H9 (cell line): ENCODE measurements at regions not wholly inside any gene's neighbourhood (a gene's known extent, or its start where the extent isn't known, plus 50 kb on each side); places are given as distances from the start of the nearest gene placed in this dataset.

ENCODE experiments used
- DNase-seq: peaks from one replicate; pipeline ENCODE4 v3.0.0-alpha.2; 2017
- H2AFZ ChIP-seq: one replicate; pipeline ENCODE4 v1.6.1; 2013; ENCODE audit warnings: mild to moderate bottlenecking, low read length, control low read depth, moderate library complexity
- H2AK5ac ChIP-seq: 2 replicates; pipeline ENCODE4 v1.6.1; 2013; ENCODE audit warnings: low read length, control low read depth, mixed read lengths; ENCODE audit not compliant: insufficient read length
- H2BK120ac ChIP-seq: one replicate; pipeline ENCODE4 v1.6.1; 2013; ENCODE audit warnings: low read depth, mild to moderate bottlenecking, low read length, control low read depth, inconsistent platforms; ENCODE audit not compliant: poor library complexity, severe bottlenecking
- H2BK12ac ChIP-seq: 2 replicates; pipeline ENCODE4 v1.6.1; 2013; ENCODE audit warnings: low read length, control low read depth, mixed read lengths, low read depth; ENCODE audit not compliant: insufficient read length
- H2BK15ac ChIP-seq: 2 replicates; pipeline ENCODE4 v1.6.1; 2013; ENCODE audit warnings: low read depth, low read length, control low read depth
- H2BK20ac ChIP-seq: one replicate; pipeline ENCODE4 v1.6.1; 2013; ENCODE audit warnings: low read depth, mild to moderate bottlenecking, low read length, control low read depth, inconsistent platforms; ENCODE audit not compliant: poor library complexity, severe bottlenecking
- H2BK5ac ChIP-seq: 2 replicates; pipeline ENCODE4 v1.6.1; 2013; ENCODE audit warnings: low read length, control low read depth, mixed read lengths; ENCODE audit not compliant: insufficient read length
- H3K14ac ChIP-seq: 2 replicates; pipeline ENCODE4 v1.6.1; 2013; ENCODE audit warnings: low read length, control low read depth; ENCODE audit not compliant: insufficient read depth
- H3K18ac ChIP-seq: 2 replicates; pipeline ENCODE4 v1.6.1; 2013; ENCODE audit warnings: low read depth, mild to moderate bottlenecking, mixed read lengths, low read length, control low read depth; ENCODE audit not compliant: insufficient read length
- H3K23ac ChIP-seq: 2 replicates; pipeline ENCODE4 v1.6.1; 2013; ENCODE audit warnings: low read length, control low read depth, mixed read lengths, low read depth; ENCODE audit not compliant: insufficient read length
- H3K23me2 ChIP-seq: 2 replicates; pipeline ENCODE4 v1.6.1; 2013; ENCODE audit warnings: low read depth, mild to moderate bottlenecking, mixed read lengths, low read length, control low read depth; ENCODE audit not compliant: insufficient read length, poor library complexity, severe bottlenecking
- H3K27ac ChIP-seq: 2 replicates; pipeline ENCODE4 v1.5.1; 2013; ENCODE audit warnings: low read length, control low read depth, mixed read lengths, low read depth; ENCODE audit not compliant: insufficient read length
- H3K27me3 ChIP-seq: 2 replicates; pipeline ENCODE4 v1.6.1; 2013; ENCODE audit warnings: low read length, control low read depth, inconsistent platforms; ENCODE audit not compliant: insufficient read depth
- H3K4ac ChIP-seq: 2 replicates; pipeline ENCODE4 v1.6.1; 2013; ENCODE audit warnings: low read depth, mild to moderate bottlenecking, control low read depth, inconsistent platforms, low read length, moderate library complexity
- H3K4me1 ChIP-seq: 2 replicates; pipeline ENCODE4 v1.6.1; 2013; ENCODE audit warnings: low read length, control low read depth, inconsistent platforms; ENCODE audit not compliant: insufficient read depth
- H3K4me2 ChIP-seq: 2 replicates; pipeline ENCODE4 v1.6.1; 2013; ENCODE audit warnings: low read length, control low read depth, mixed read lengths; ENCODE audit not compliant: insufficient read length, insufficient read depth
- H3K56ac ChIP-seq: 2 replicates; pipeline ENCODE4 v1.6.1; 2013; ENCODE audit warnings: low read depth, mild to moderate bottlenecking, mixed read lengths, low read length, control low read depth; ENCODE audit not compliant: insufficient read length
- H3K79me1 ChIP-seq: 2 replicates; pipeline ENCODE4 v1.6.1; 2013; ENCODE audit warnings: low read depth, mild to moderate bottlenecking, moderate library complexity, low read length, control low read depth, inconsistent platforms; ENCODE audit not compliant: insufficient read depth, poor library complexity, severe bottlenecking
- H3K79me2 ChIP-seq: 2 replicates; pipeline ENCODE4 v1.6.1; 2013; ENCODE audit warnings: low read length, control low read depth, inconsistent platforms; ENCODE audit not compliant: insufficient read depth
- H3K9ac ChIP-seq: 2 replicates; pipeline ENCODE4 v1.6.1; 2013; ENCODE audit warnings: low read length, control low read depth, mixed read lengths; ENCODE audit not compliant: insufficient read length; ENCODE audit errors: extremely low read depth
- H3K9me3 ChIP-seq: one replicate; pipeline ENCODE4 v1.6.1; 2013; ENCODE audit warnings: low read depth, low read length, inconsistent platforms; ENCODE audit not compliant: control insufficient read depth
- H3T11ph ChIP-seq: one replicate; pipeline ENCODE4 v1.6.1; 2013; ENCODE audit warnings: mild to moderate bottlenecking, low read length, control low read depth, inconsistent platforms
- H4K20me1 ChIP-seq: one replicate; pipeline ENCODE4 v1.6.1; 2013; ENCODE audit not compliant: control insufficient read depth, insufficient read length, insufficient read depth
- H4K5ac ChIP-seq: 2 replicates; pipeline ENCODE4 v1.6.1; 2013; ENCODE audit warnings: low read depth, mild to moderate bottlenecking, mixed read lengths, low read length, control low read depth; ENCODE audit not compliant: insufficient read length
- H4K8ac ChIP-seq: replicated peaks from 2 replicates; pipeline ENCODE4 v1.6.1; 2013; ENCODE audit warnings: low read length, control low read depth, mixed read lengths, low read depth; ENCODE audit not compliant: insufficient read length
- H4K91ac ChIP-seq: 2 replicates; pipeline ENCODE4 v1.6.1; 2013; ENCODE audit warnings: low read depth, mild to moderate bottlenecking, moderate library complexity, mixed read lengths, low read length, control low read depth; ENCODE audit not compliant: insufficient read length
- H3K27ac Mint-ChIP-seq, 3 experiments: 2 replicates in 2 of 3; 3 replicates in 1 of 3; pipeline ENCODE4 v1.8.0; 2020 to 2021; ENCODE audit warnings: mixed read lengths in 3 of 3, mild to moderate bottlenecking in 1 of 3, moderate library complexity in 1 of 3
- H3K27me3 Mint-ChIP-seq: 2 replicates; pipeline ENCODE4 v1.8.0; 2021; ENCODE audit warnings: low read depth, mild to moderate bottlenecking, moderate library complexity, mixed read lengths
- H3K36me3 Mint-ChIP-seq, 3 experiments: 2 replicates in 2 of 3; 3 replicates in 1 of 3; pipeline ENCODE4 v1.8.0; 2020 to 2021; ENCODE audit warnings: low read depth in 3 of 3, mixed read lengths in 3 of 3; ENCODE audit not compliant: insufficient read depth in 1 of 3
- H3K4me1 Mint-ChIP-seq, 2 experiments: 2 replicates each; pipeline ENCODE4 v1.8.0; 2020; ENCODE audit warnings: mixed read lengths in 2 of 2
- H3K4me3 Mint-ChIP-seq, 2 experiments: 2 replicates in 1 of 2; 3 replicates in 1 of 2; pipeline ENCODE4 v1.8.0; 2020 to 2021; ENCODE audit warnings: mild to moderate bottlenecking in 2 of 2, mixed read lengths in 2 of 2, moderate library complexity in 1 of 2
- H3K9me3 Mint-ChIP-seq, 2 experiments: 2 replicates in 1 of 2; 3 replicates in 1 of 2; pipeline ENCODE4 v1.8.0; 2020; ENCODE audit warnings: mild to moderate bottlenecking in 2 of 2, mixed read lengths in 2 of 2, moderate library complexity in 1 of 2
- CTCF ChIP-seq: fragments of 200-600 bp; sonication (generic); conservative IDR thresholded peaks from 3 replicates; pipeline ENCODE4 v1.8.0; 2021; ENCODE audit warnings: antibody characterized with exemption, mild to moderate bottlenecking
- WGBS: extraction: QIAGEN DNeasy Blood & Tissue Kit; methylation state at CpG from one replicate; pipeline ENCODE4 v1.1.7; 2013; ENCODE audit warnings: missing lambda C conversion rate, low lambda C conversion rate, mixed read lengths; ENCODE audit not compliant: insufficient read length; ENCODE audit errors: extremely low coverage; 5-methylcytosine and 5-hydroxymethylcytosine counted together

- no peaks in the 10 kb centered on the region for H3K9me3 ChIP-seq
- H3K4me1 Mint-ChIP-seq = peaks cover 2 to 3% of the 10 kb centered on the region in 2 experiments; a peak in 3 of 4 replicates
- no peak overlapping the region for H2BK120ac ChIP-seq
- peaks cover 2% of the 10 kb centered on the region; the same call in 1 of the 2 replicates for H3K4me1 ChIP-seq
- H3K27me3 Mint-ChIP-seq = no peaks in the 10 kb centered on the region
- H2BK5ac ChIP-seq = no peak overlapping the region
- no peak overlapping the region for H3K9ac ChIP-seq
- no peak for DNase-seq
- no peak overlapping the region for H3K23ac ChIP-seq
- H3K14ac ChIP-seq = no peak overlapping the region
- no peaks in the 10 kb centered on the region for H4K20me1 ChIP-seq
- no peak overlapping the region for H3K56ac ChIP-seq
- no peak overlapping the region for H3K4ac ChIP-seq
- H2BK12ac ChIP-seq = no peak overlapping the region
- no peak overlapping the region for H3K27ac Mint-ChIP-seq
- no peak overlapping the region for H3T11ph ChIP-seq
- H3K23me2 ChIP-seq = no peaks in the 10 kb centered on the region
- no peak overlapping the region for H3K4me2 ChIP-seq
- no peaks in the 10 kb centered on the region; the same call in 1 of the 2 replicates for H3K27me3 ChIP-seq
- no peaks in the 10 kb centered on the region for H3K36me3 Mint-ChIP-seq
- H3K27ac ChIP-seq = no peak overlapping the region
- H3K79me2 ChIP-seq = no peaks in the 10 kb centered on the region
- H3K4me3 Mint-ChIP-seq = no peak overlapping the region
- H2AK5ac ChIP-seq = no peak overlapping the region
- H4K5ac ChIP-seq = no peak overlapping the region
- H4K8ac ChIP-seq = no peak overlapping the region
- no peak for TF ChIP-seq CTCF
- no CpG with 5 or more reads among the region's 14 CpGs for WGBS
- no peaks in the 10 kb centered on the region for H3K9me3 Mint-ChIP-seq
- H4K91ac ChIP-seq = no peak overlapping the region
- no peak overlapping the region for H2BK15ac ChIP-seq
- no peak overlapping the region for H3K18ac ChIP-seq
- no peaks in the 10 kb centered on the region for H3K79me1 ChIP-seq
- no peak overlapping the region for H2AFZ ChIP-seq
- H2BK20ac ChIP-seq = no peak overlapping the region
These were observed 129.2 kb upstream of the EPHA5 start for GRCh38 chr4:65799513-65799912.
